Duodenal mucosa (tissue), 2 donors: ENCODE measurements at regions not wholly inside any gene's neighbourhood (a gene's known extent, or its start where the extent isn't known, plus 50 kb on each side); places are given as distances from the start of the nearest gene placed in this dataset.

Experiments
- H3K27ac ChIP-seq: one replicate; pipeline ENCODE4 v1.7.0; 2013; ENCODE audit warnings: low read depth, low read length
- H3K27me3 ChIP-seq, 2 donors: one replicate each; pipeline ENCODE4 v1.7.0; 2013; ENCODE audit warnings: low read length in 2 of 2, control low read depth in 1 of 2; ENCODE audit not compliant: insufficient read depth in 2 of 2, control insufficient read depth in 1 of 2
- H3K36me3 ChIP-seq, 2 donors: one replicate each; pipeline ENCODE4 v1.7.0; 2013; ENCODE audit warnings: low read length in 2 of 2, control low read depth in 1 of 2; ENCODE audit not compliant: insufficient read depth in 2 of 2, control insufficient read depth in 1 of 2
- H3K4me1 ChIP-seq, 2 donors: one replicate each; pipeline ENCODE4 v1.7.0; 2013; ENCODE audit warnings: low read length in 2 of 2, control low read depth in 1 of 2; ENCODE audit not compliant: insufficient read depth in 2 of 2, control insufficient read depth in 1 of 2
- H3K4me3 ChIP-seq, 2 donors: one replicate each; pipeline ENCODE4 v1.7.0; 2013; ENCODE audit warnings: low read length in 2 of 2, low read depth in 1 of 2
- H3K9ac ChIP-seq, 2 donors: one replicate each; pipeline ENCODE4 v1.7.0; 2013; ENCODE audit warnings: low read length in 2 of 2, low read depth in 1 of 2
- H3K9me3 ChIP-seq, 2 donors: one replicate each; pipeline ENCODE4 v1.7.0; 2013; ENCODE audit warnings: low read length in 2 of 2, control low read depth in 1 of 2; ENCODE audit not compliant: control insufficient read depth in 1 of 2

DNA sequence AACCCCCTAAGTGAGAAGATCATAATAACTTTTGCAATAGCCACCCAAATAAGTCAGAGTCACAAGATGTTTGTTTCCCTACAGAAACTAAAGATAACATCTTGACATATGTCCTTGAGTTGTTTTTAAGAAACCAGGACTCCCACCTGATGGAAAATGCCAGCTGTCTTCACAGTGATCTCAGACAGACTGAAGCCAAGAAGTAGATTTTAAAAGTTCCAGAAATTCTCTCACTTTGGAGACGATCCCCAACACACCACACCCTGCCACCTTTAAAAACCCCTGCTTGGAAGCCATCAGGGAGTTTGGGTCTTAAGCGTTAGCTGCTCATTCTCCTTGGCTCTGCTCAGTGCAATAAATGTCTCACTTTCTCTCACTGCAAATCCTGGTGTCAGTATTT lies 63.0 kb downstream of the GPR6 start:
- H3K9ac ChIP-seq = no peak overlapping the region
- no peaks in the 10 kb centered on the region for H3K27me3 ChIP-seq
- H3K36me3 ChIP-seq = no peaks in the 10 kb centered on the region
- no peak overlapping the region for H3K27ac ChIP-seq
- H3K9me3 ChIP-seq = no peaks in the 10 kb centered on the region
- peaks cover 0 to 8% of the 10 kb centered on the region in 2 donors for H3K4me1 ChIP-seq
- no peak overlapping the region for H3K4me3 ChIP-seq

DNA sequence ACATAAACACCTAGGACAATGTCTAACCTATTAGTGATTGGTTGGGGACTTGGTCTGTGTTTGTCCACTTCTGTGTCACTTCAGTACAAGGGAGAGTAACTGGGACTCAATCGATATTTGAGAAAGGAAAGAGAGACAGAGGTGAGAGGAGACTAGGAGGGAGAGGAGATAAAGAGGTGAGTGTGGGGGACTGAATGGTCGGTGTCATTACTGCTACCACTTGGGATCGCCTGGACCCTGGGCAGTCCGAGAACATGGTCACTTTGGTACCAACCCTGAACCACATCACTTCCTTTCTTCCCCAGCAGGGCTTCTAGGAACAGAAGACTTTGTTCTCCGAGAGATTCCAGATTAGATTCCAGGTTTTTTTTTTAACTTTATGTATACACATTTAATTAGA lies 63.7 kb downstream of the GPR6 start:
- Histone ChIP-seq H3K36me3 (no peaks in the 10 kb centered on the region), H3K27me3 (no peaks in the 10 kb centered on the region), H3K4me3 (no peak overlapping the region), H3K27ac (no peak overlapping the region), H3K9me3 (no peaks in the 10 kb centered on the region), H3K4me1 (peaks cover 0 to 8% of the 10 kb centered on the region in 2 donors), H3K9ac (no peak overlapping the region)

- Histone ChIP-seq H3K27me3 (no peaks in the 10 kb centered on the region), H3K4me3 (no peak overlapping the region), H3K36me3 (no peaks in the 10 kb centered on the region), H3K9me3 (no peaks in the 10 kb centered on the region), H3K9ac (no peak overlapping the region), H3K27ac (no peak overlapping the region), H3K4me1 (peaks cover 0 to 8% of the 10 kb centered on the region in 2 donors)
Observed at GRCh38 chr6:110042670-110043296, 64.7 kb downstream of the GPR6 start.

GRCh38 chr6:110043366-110043994 lies 65.4 kb downstream of the GPR6 start:
- H3K27me3 ChIP-seq = no peaks in the 10 kb centered on the region
- no peaks in the 10 kb centered on the region for H3K36me3 ChIP-seq
- no peak overlapping the region for H3K4me3 ChIP-seq
- no peaks in the 10 kb centered on the region for H3K9me3 ChIP-seq
- peaks cover 0 to 8% of the 10 kb centered on the region in 2 donors for H3K4me1 ChIP-seq
- no peak overlapping the region for H3K27ac ChIP-seq
- H3K9ac ChIP-seq = no peak overlapping the region

DNA sequence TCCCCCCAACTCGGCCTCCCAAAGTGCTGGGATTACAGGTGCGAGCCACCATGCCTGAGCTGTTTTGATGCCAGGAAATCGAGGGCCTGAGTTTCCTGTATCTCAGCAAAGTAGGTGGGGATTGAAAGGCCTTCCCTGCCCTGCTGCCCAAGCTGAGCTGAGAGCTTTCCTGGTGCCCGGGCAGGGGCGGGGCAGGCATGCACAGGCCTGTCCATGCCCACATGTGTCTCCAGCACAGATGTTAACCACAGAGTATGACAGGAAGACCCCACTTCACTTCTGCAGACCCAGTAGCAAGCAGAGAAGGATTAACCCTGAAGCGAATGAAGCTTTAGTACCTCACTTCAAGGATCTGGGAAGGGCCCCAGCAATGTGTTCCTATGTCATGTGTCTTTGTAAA lies 66.0 kb downstream of the GPR6 start:
- Histone ChIP-seq H3K36me3 (no peaks in the 10 kb centered on the region), H3K4me3 (no peak overlapping the region), H3K27ac (no peak overlapping the region), H3K4me1 (peaks cover 0 to 8% of the 10 kb centered on the region in 2 donors), H3K27me3 (no peaks in the 10 kb centered on the region), H3K9me3 (no peaks in the 10 kb centered on the region), H3K9ac (no peak overlapping the region)

- Histone ChIP-seq H3K27me3 (no peaks in the 10 kb centered on the region), H3K4me3 (no peak overlapping the region), H3K27ac (no peak overlapping the region), H3K36me3 (no peaks in the 10 kb centered on the region), H3K9ac (no peak overlapping the region), H3K9me3 (no peaks in the 10 kb centered on the region), H3K4me1 (peaks cover 0 to 3% of the 10 kb centered on the region in 2 donors)
Observed at GRCh38 chr6:110044622-110045021, 66.5 kb downstream of the GPR6 start.

- peaks cover 0 to under 1% of the 10 kb centered on the region in 2 donors for H3K4me1 ChIP-seq
- no peak overlapping the region for H3K9ac ChIP-seq
- H3K27ac ChIP-seq = no peak overlapping the region
- no peak overlapping the region for H3K4me3 ChIP-seq
- H3K36me3 ChIP-seq = no peaks in the 10 kb centered on the region
- no peaks in the 10 kb centered on the region for H3K27me3 ChIP-seq
- H3K9me3 ChIP-seq = no peaks in the 10 kb centered on the region
Observed at GRCh38 chr6:110048221-110048875, 70.2 kb downstream of the GPR6 start.

DNA sequence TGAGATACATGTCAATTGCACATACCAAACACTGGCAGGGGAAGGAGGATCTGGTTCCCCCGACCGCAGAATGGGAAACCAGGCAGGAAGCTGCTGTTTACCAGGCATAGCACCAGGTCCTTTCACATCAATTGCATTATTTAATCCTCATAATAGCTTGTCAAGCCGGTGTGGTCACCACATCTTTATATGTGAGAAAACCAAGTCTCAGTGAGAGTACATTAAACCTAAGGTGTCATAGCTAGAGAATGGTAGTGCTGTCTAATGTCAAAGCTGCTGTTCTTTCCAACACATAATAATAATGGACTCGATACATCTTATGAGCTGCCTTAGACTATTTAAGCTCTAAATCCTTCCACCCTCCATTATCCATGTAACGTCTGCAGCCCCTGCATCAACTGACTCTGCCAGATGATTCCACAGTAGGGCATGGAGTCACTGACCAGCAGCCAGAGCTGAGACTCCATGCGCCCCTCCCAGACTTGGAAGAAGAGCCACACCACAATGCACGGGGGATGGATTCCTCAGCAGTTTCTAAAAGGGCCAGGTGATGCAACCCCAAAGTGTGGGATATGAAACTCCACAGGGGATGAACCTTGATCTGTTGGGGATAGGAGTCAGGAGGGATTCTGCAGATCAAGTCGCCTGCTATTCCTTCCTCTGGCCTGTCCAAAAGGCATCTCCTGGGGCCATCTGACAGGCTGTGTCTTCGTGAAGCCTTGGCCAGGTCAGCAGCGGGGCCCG lies 71.8 kb downstream of the GPR6 start:
- H3K9ac ChIP-seq = no peak overlapping the region
- H3K27me3 ChIP-seq = no peaks in the 10 kb centered on the region
- no peaks in the 10 kb centered on the region for H3K9me3 ChIP-seq
- H3K36me3 ChIP-seq = no peaks in the 10 kb centered on the region
- no peak overlapping the region for H3K4me3 ChIP-seq
- peaks cover 0 to 3% of the 10 kb centered on the region in 2 donors for H3K4me1 ChIP-seq
- H3K27ac ChIP-seq = no peak overlapping the region
